Right forelimb (tissue), 1 donor: ENCODE measurements at regions not wholly inside any gene's neighbourhood (a gene's known extent, or its start where the extent isn't known, plus 50 kb on each side); places are given as distances from the start of the nearest gene placed in this dataset.

Experiments
- DNase-seq: peaks from one replicate; pipeline ENCODE4 v3.0.0-alpha.2; 2018

GRCh38 chr3:107428051-107428858 is 51.0 kb downstream of the CCDC54 start:
- DNase-seq, result no peak

DNA sequence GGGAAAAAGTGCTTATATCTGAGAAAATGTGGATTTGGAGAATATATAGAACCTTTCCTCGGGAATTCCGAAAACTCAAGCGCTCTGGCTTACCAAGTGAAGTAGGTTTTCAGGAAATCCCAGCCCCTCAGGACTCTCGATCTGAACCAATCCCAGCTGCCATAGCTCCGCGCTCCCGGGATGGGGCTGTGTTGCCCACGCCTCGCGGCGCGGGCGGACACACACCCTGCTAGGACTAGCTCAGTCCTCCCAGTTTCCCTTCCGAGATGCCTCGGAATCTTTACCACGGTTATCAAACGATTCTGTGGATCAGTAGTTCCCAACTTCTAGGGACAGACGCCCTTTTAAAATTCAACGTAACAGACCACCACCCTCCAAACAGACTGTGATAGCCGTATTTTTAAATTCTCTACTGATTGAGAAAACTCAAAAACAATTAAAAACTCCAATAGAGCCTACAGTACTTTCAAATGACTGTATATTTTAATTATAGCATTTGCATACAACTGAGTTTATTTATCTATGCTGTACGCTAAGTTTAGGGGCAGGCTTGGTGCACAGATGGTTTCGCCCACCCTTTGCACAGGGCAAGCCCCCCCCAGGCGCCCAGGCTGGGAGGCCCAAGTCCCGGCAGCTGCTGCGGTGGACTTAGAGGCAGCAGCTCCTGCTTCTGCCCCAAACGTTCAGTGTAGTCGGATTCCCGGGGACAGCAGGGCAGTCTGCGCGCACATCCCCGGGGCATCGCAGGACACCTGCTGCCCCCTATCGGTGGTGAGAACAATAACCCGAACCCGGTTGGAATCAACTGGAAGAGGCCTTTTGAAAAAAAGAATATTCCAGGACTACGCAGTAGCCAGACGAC is 52.3 kb downstream of the CCDC54 start:
- peak; percentile 78 for DNase-seq

DNA sequence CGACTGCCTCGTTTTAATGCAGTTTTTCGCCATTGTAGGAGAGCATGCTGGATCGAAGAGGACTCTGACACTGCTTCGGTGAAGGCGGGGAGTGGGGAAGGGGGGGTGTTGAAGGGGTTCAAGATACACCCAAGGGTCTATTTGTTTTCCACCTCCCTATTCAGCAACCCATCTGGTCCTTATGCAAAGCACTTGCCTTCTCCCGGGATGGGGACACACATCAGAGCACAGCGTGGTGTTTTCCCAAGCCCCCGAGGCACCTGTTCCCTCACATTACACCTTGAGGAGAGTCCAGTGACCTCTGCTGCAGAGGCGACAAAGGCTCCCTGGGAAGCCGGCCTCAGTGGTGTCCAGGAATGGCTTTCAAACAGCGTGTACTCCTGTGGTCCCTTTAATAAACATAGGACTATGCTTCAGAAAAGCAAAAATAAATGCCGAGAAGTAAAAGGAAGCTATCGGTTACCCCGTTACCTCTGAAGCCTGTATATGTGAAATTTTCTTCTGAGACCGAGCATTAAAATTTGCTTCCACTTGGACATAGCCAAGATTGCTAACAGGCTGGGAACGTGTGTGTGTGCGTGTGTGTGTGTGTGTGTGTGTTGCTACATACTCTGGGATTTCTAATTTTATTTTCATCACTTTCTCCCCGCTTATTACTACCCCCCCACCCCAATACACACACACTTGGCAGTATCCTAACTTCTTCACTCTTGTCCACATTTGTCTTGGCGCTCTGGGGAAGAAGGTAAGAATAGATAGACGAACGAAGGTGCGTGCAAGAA is 53.2 kb downstream of the CCDC54 start:
- no peak for DNase-seq

- DNase-seq, result no peak
Observed at GRCh38 chr3:107430996-107431245, 53.7 kb downstream of the CCDC54 start.

GRCh38 chr3:107431246-107432012 is 54.2 kb downstream of the CCDC54 start:
- DNase-seq, result peak; percentile 82

GRCh38 chr3:107432013-107432515 is 54.8 kb downstream of the CCDC54 start:
- DNase-seq, result no peak

- DNase-seq, result no peak
Observed at GRCh38 chr3:107432646-107433045, 55.4 kb downstream of the CCDC54 start.

DNA sequence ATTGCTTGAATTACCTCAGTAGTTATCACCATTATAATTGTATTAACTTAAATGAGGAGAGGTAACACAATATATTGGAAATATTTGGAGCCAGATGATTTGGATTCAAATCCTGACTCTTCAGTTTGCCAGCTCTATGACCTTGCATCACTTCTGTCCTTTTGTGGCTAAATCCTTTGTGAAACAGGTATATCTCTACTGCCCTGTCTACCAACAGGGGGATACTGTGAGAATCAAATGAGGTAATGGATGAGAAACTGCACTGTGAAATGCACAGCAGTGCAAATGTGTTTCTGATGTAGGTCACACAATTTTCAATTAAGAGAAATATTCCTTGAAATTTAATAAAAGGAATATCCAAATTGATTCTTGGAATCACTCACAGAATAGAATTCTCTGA is 58.8 kb downstream of the CCDC54 start:
- DNase-seq, result no peak

DNA sequence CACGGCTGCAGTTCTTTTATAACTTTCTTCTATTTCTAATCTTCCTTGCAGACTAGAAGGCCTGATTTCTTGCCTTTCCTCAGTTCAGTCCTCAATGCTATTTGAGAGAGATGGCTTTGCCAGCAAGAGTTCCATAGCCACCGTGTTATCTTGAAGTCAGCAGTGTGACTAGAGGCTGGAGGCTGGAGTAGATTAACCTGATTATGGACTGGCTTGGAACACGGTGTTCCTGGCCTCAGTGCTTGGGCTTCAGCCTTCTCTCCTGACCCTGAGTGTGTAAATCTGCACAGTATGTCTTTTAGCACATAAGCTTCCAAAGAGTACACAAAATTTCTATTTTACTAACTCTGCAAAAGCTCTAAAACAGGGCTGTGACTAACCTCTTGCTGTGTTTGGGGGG is 61.4 kb downstream of the CCDC54 start:
- DNase-seq, result no peak

GRCh38 chr3:107441617-107442016 is 64.4 kb downstream of the CCDC54 start:
- no peak for DNase-seq

GRCh38 chr3:107443461-107443860 is 66.2 kb downstream of the CCDC54 start:
- no peak for DNase-seq

GRCh38 chr3:107446706-107447105 is 69.5 kb downstream of the CCDC54 start:
- no peak for DNase-seq

DNA sequence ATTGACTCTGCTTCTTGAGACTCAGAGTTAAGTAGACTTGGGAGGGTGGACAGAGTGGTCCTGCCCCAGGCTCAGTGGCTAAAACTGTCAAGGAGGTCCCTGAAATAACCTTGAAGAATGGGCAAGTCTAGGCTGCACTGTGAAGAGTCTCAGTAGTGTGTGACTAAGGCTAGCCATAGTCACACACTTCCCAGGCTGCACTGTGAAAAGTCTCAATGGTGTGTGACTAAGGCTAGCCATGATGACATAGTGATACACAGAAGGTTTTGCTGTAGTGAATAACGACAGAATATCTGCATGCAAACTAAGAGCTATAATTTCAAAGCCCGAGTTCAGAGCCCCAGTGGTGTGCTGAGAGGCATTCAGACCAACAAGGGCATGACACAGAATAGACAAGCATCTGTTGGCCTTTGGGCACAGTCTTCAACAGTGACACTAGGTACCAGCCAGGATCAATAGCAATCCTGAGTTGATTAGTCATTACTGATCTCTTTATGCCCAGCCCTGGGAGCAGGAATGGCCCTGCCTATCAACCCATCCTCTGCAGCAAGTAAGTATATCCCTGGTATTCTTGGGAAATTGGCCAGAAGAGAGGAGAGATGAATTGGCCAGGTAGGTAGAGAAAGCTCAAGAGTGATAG is 72.4 kb upstream of the BBX start:
- no peak for DNase-seq

- no peak for DNase-seq
Observed at GRCh38 chr3:107452436-107452835, 70.3 kb upstream of the BBX start.

GRCh38 chr3:107453504-107453903 is 69.3 kb upstream of the BBX start:
- DNase-seq, result no peak

DNA sequence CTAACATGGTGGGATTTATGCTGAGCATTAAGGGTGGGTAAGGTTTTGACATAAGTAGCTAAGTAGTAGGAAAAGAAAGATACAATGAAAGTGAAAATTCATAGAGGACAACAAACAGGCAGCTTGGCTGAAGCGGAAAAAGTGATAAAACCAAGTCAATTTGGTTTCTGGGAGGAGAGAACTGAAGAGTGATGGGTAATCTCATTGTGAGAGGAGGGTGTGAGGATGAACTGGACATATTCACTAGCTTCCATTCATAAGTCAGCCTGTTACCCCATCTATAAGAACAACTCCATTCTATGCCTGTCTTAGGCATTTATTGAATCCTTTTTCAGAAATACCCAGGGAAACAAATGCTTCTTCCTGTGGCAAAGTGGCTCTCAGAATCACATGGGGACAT is 67.1 kb upstream of the BBX start:
- no peak for DNase-seq

DNA sequence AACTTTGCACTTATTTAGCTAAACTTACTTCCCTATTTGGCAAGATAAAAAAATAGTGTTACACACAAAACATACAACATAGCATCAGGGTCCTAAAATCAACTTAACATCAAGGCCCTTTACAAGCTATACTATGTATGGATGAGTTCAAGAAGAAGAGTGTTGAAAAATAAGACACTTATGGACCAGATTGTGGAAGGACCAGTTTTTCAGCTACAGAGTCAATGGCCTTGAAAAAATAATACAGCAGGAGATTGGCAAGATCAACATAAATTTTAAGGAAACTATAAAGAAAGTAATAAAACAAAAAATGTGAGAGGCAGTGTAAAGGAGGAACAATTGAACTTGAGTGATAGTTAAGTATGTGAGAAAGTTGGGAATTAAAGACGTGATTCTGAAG is 66.3 kb upstream of the BBX start:
- no peak for DNase-seq

DNA sequence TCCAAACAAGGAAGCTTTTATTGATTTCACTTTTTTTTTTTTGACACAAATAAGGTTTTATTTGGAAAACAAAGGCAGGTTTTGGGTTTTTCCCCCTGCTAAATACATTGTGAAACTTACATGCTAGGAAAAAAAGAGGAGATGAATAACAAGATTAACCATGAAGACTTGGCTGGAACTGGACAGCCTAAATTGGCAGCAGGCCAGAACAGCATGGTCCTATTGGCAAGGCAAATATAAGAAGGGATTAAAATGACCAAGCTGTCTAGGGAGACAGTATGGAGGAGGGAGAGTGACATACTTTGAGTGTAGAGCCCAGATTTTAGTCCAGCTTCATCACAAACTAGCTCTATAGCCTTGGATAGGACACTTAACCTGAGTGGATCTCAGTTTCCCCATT is 63.9 kb upstream of the BBX start:
- no peak for DNase-seq

DNA sequence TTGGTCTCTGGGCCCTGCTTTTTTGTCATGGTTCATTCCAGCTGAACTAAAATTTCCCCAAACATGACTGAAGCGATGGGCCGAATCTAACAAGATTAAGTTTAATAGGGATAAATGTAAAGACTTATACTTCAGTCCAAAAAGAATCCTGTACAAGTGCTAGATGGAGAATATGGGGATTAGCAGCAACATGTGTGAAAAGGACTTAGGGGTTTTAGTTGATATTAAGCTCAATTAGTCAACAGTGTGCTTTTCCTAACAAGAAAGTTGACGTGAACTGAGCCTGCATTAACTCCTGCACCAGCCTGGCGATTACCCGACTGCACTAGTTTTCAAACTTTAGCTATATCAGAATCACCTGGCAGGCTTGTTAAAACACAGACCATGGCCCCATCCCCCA is 61.0 kb upstream of the BBX start:
- DNase-seq, result no peak

DNA sequence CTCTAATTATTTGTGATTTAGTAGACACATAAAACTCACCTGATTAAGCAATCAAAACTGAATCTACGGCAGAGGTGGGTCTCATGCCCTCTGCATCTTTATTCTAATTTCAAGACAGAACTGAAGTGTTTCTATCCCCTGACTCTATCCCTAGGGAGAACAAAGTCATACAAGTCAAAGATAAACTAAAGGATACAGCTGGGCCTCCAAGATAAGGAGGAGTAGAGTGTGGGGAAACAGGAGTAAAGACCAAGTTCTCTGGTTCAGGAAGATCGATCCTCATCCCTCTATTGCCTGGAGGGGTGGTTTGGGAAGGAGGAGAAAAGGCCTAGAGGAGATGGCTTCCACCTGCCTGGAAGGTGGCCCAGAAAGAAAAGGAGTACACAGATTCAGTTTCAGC is 58.7 kb upstream of the BBX start:
- no peak for DNase-seq

DNA sequence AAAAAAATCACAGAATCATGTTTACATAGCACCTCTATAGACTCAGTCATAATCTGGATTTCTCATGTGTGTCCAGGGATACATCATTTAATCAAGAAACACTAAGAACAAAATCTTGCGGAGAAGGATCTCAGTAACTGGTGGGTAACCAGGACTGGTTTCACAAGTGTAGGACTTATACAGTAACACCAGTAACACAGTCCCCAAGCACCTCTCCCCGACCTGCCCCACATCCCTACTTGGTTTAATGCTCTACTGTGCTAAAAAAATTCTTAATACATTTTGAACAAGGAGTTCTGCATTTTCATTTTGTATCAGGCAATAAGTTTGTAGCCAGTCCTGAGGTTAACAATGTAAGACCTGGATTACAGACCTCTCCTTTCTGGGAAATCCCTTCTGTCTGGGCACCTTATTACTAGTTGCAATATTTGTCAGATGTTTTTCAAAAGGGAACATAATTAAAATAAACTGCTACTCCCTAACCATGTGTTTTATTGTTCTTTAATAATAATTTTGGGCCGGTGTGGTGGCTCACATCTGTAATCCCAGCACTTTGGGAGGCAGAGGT is 57.6 kb upstream of the BBX start:
- DNase-seq, result no peak

DNA sequence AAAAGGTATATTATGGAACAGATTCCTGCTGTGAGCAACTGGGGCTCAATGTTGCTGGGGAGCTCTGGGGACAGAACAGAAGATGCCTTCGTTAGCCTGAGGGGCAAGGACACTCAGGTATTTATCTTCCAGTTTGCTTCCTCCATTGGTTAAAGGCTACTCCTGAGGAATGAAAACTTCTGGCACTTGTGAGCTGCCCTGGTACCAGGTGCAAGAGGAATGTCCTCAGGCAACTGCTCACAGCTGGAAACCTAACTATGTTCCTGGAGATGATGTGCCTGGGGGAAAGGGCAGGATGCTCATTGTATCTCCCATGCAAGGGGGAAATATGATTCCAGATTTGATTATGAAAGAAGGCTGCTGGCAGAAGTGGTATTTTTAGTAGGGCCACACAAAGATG is 54.0 kb upstream of the BBX start:
- DNase-seq, result no peak
